Thoracic aorta (tissue), 2 donors: ENCODE measurements at regions not wholly inside any gene's neighbourhood (a gene's known extent, or its start where the extent isn't known, plus 50 kb on each side); places are given as distances from the start of the nearest gene placed in this dataset.

Experiments used
- ATAC-seq: fragments of 150-250 bp; one replicate; pipeline ENCODE4 v1.8.0; 2017; ENCODE audit warnings: low read depth; ENCODE audit not compliant: insufficient number of reproducible peaks, low FRiP score
- DNase-seq: peaks from one replicate; pipeline ENCODE4 v3.0.0-alpha.2; 2020; ENCODE audit warnings: low spot score
- H3K27ac ChIP-seq, 2 donors: fragments of 200-600 bp; sonication (generic); 1 replicate in 1 of 2; 2 replicates in 1 of 2; pipeline ENCODE4 v1.5.1; 2016; ENCODE audit warnings: mild to moderate bottlenecking in 2 of 2, moderate library complexity in 2 of 2
- H3K27me3 ChIP-seq: fragments of 200-600 bp; sonication (generic); replicated peaks from 2 replicates; pipeline ENCODE4 v1.6.0; 2016; ENCODE audit warnings: mild to moderate bottlenecking; ENCODE audit not compliant: insufficient read depth
- H3K36me3 ChIP-seq: fragments of 200-600 bp; sonication (generic); one replicate; pipeline ENCODE4 v1.5.1; 2016
- H3K4me1 ChIP-seq, 2 donors: fragments of 200-600 bp; sonication (generic); 1 replicate in 1 of 2; 2 replicates in 1 of 2; pipeline versions ENCODE4 v1.5.1 to v1.6.0; 2016; ENCODE audit warnings: low read depth in 2 of 2, mild to moderate bottlenecking in 1 of 2; ENCODE audit not compliant: control insufficient read depth in 1 of 2
- H3K4me3 ChIP-seq: fragments of 200-600 bp; sonication (generic); 2 replicates; pipeline ENCODE4 v1.5.1; 2016; ENCODE audit warnings: mild to moderate bottlenecking
- H3K9me3 ChIP-seq: fragments of 200-600 bp; sonication (generic); 2 replicates; pipeline ENCODE4 v1.5.1; 2016
- CTCF ChIP-seq: fragments of 200-600 bp; sonication (generic); IDR thresholded peaks from one replicate; pipeline ENCODE4 v1.5.1; 2019; ENCODE audit warnings: antibody characterized with exemption

DNA sequence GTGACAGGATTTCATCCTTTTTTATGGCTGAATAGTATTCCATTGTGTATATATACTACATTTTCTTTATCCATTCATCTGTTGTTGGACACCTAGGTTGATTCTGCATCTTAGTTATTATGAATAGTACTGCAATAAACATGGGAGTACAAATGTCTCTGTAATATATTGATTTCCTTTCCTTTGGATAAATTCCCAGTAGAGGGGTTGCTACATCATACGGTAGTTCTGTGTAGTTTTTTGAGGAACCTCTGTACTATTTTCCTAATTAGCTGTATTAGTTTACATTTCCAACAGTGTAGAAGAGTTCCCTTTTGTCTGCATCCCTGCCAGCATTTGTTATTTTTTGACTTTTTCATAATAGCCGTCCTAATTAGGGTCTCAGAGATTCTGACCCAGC lies 201.3 kb downstream of the GIPC2 start:
- Histone ChIP-seq H3K4me1 (no peaks in the 10 kb centered on the region), H3K36me3 (no peaks in the 10 kb centered on the region), H3K9me3 (no peaks in the 10 kb centered on the region), H3K4me3 (no peak overlapping the region), H3K27me3 (no peaks in the 10 kb centered on the region), H3K27ac (no peak overlapping the region)
- ATAC-seq (no peak), DNase-seq (no peak)
- TF ChIP-seq CTCF: no peak

DNA sequence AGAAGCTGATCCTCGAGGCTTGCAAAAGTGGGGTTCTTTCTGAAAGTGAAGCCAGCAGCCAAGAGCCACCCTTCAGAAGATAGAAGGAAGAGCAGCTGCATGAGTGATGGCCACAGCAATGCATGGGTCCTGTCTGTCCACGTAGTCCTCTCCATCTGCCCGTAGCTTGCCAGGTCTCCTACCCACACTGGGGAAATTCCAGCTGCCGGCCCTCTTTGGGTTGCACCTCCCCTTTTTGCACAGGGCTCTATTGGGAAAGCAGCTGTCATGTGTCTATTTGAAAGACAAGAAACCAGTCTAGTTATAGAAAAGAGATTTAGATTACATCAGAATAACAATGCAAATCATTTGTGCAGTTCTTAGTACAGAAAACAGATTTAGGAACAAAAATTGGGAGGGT lies 204.4 kb downstream of the GIPC2 start:
- H3K36me3 ChIP-seq: no peaks in the 10 kb centered on the region
- ATAC-seq (no peak), DNase-seq (no peak)
- H3K27ac ChIP-seq: no peak overlapping the region
- H3K9me3 ChIP-seq: no peaks in the 10 kb centered on the region
- H3K27me3 ChIP-seq: no peaks in the 10 kb centered on the region
- TF ChIP-seq CTCF: no peak
- no peak overlapping the region for H3K4me3 ChIP-seq
- H3K4me1 ChIP-seq: no peaks in the 10 kb centered on the region

- Histone ChIP-seq H3K4me1 (no peaks in the 10 kb centered on the region), H3K9me3 (no peaks in the 10 kb centered on the region), H3K27ac (no peak overlapping the region), H3K36me3 (no peaks in the 10 kb centered on the region), H3K4me3 (no peak overlapping the region), H3K27me3 (no peaks in the 10 kb centered on the region)
- no peak for ATAC-seq
- DNase-seq: no peak
- no peak for TF ChIP-seq CTCF
Observed at GRCh38 chr1:78254517-78254916, 208.8 kb downstream of the GIPC2 start.

GRCh38 chr1:78255383-78255782 lies 209.6 kb downstream of the GIPC2 start:
- H3K9me3 ChIP-seq: no peaks in the 10 kb centered on the region
- no peaks in the 10 kb centered on the region for H3K4me1 ChIP-seq
- H3K4me3 ChIP-seq: no peak overlapping the region
- no peak for ATAC-seq
- no peaks in the 10 kb centered on the region for H3K36me3 ChIP-seq
- no peak for DNase-seq
- H3K27ac ChIP-seq: no peak overlapping the region
- H3K27me3 ChIP-seq: no peaks in the 10 kb centered on the region
- TF ChIP-seq CTCF: no peak

GRCh38 chr1:78255846-78256245 lies 210.1 kb downstream of the GIPC2 start:
- ATAC-seq: no peak
- H3K36me3 ChIP-seq: no peaks in the 10 kb centered on the region
- no peak for TF ChIP-seq CTCF

More at GRCh38 chr1:78255846-78256245, 210.1 kb downstream of the GIPC2 start:
- Histone ChIP-seq H3K4me3 (no peak overlapping the region), H3K4me1 (no peaks in the 10 kb centered on the region), H3K9me3 (no peaks in the 10 kb centered on the region), H3K27me3 (no peaks in the 10 kb centered on the region), H3K27ac (no peak overlapping the region)
- no peak for DNase-seq
